ENCODE measurements at regions not wholly inside any gene's neighbourhood (a gene's known extent, or its start where the extent isn't known, plus 50 kb on each side); places are given as distances from the start of the nearest gene placed in this dataset.

- Histone ChIP-seq H2BK12ac (ENCODE audit: low read length in 2 of 2) (no peak overlapping the region), H4K8ac (ENCODE audit: low read length) (no peak overlapping the region), H3K36me3 (ENCODE audit: control insufficient read depth in 1 of 2, insufficient read depth in 2 of 2, low read depth in 1 of 2, low read length in 2 of 2) (no peaks in the 10 kb centered on the region), H3K9me3 (ENCODE audit: control insufficient read depth, low read length) (no peaks in the 10 kb centered on the region), H2AK5ac (ENCODE audit: low read length, severe bottlenecking) (no peak overlapping the region), H3K79me1 (replicated peaks; ENCODE audit: low read length, poor library complexity, severe bottlenecking) (no peaks in the 10 kb centered on the region), H3K4me2 (ENCODE audit: low read length, poor library complexity, severe bottlenecking) (no peak overlapping the region), H3K27ac (ENCODE audit: low read length, poor library complexity, severe bottlenecking) (no peak overlapping the region), H2BK120ac (ENCODE audit: low read depth, low read length) (no peak overlapping the region), H2BK15ac (ENCODE audit: low read depth, poor library complexity, severe bottlenecking) (no peak overlapping the region), H3K9ac (ENCODE audit: low read length) (peak overlapping the region; percentile 60), H3K18ac (ENCODE audit: low read depth in 1 of 2, low read length in 2 of 2) (no peak overlapping the region), H3K4ac (ENCODE audit: low read depth in 1 of 2, low read length in 2 of 2) (no peak overlapping the region), H4K91ac (ENCODE audit: low read length) (no peak overlapping the region), H3K4me3 (ENCODE audit: insufficient read depth in 1 of 2, low read depth in 1 of 2, low read length in 2 of 2) (peak overlapping the region in 1 of 2 experiments; percentile 45), H3K27me3 (ENCODE audit: control insufficient read depth in 1 of 2, insufficient read depth in 1 of 2, low read length in 2 of 2) (peaks cover 16% of the 10 kb centered on the region in 2 experiments), H3K14ac (ENCODE audit: low read length in 2 of 2) (no peak overlapping the region), H3K23ac (ENCODE audit: low read length in 2 of 2) (no peak overlapping the region), H2BK5ac (ENCODE audit: low read depth, low read length, poor library complexity, severe bottlenecking) (no peak overlapping the region), H3K4me1 (ENCODE audit: control insufficient read depth, insufficient read depth, low read depth, low read length) (peaks cover 2% of the 10 kb centered on the region), H2AFZ (ENCODE audit: low read depth, low read length) (no peak overlapping the region)
- 66% methylated on average over 16 of the region's 16 CpGs for WGBS
- no peak for DNase-seq
These were observed 54.3 kb upstream of the STX16 start for GRCh38 chr20:58596750-58597248.

DNA sequence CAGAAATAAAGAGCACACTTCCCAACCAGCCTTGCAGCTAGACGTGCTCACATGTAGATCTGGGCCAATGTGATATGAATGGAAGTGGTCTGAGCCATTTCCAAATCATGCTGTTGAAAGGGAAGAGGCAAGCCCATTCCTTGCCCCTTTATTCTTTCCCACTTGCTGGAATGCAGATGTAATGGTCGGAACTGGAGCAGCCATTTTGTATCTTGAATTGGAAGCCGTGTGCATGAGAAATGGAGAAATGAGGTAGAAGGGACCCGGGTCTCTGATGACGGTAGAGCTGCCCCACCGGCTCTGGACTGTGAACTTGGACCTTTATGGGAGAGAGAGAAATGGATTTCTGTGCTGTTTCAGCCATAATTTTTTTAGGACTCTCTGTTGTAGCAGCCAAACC is 54.8 kb upstream of the STX16 start:
- 97% methylated on average over 6 of the region's 6 CpGs for WGBS
- no peaks in the 10 kb centered on the region for H3K9me3 ChIP-seq (ENCODE audit: control insufficient read depth, low read length)

GRCh38 chr20:58595167-58595566 is 55.9 kb upstream of the STX16 start:
- Histone ChIP-seq H2BK12ac (ENCODE audit: low read length in 2 of 2) (no peak overlapping the region), H2AFZ (ENCODE audit: low read depth, low read length) (no peak overlapping the region), H3K4me3 (ENCODE audit: insufficient read depth in 1 of 2, low read depth in 1 of 2, low read length in 2 of 2) (no peak overlapping the region), H2BK15ac (ENCODE audit: low read depth, poor library complexity, severe bottlenecking) (no peak overlapping the region), H3K9ac (ENCODE audit: low read length) (no peak overlapping the region), H3K4ac (ENCODE audit: low read depth in 1 of 2, low read length in 2 of 2) (no peak overlapping the region), H3K14ac (ENCODE audit: low read length in 2 of 2) (no peak overlapping the region), H3K4me1 (ENCODE audit: control insufficient read depth, insufficient read depth, low read depth, low read length) (peaks cover 1% of the 10 kb centered on the region), H3K27me3 (ENCODE audit: control insufficient read depth in 1 of 2, insufficient read depth in 1 of 2, low read length in 2 of 2) (peaks cover 16 to 31% of the 10 kb centered on the region in 2 experiments), H3K18ac (ENCODE audit: low read depth in 1 of 2, low read length in 2 of 2) (no peak overlapping the region), H3K23ac (ENCODE audit: low read length in 2 of 2) (no peak overlapping the region), H3K79me1 (replicated peaks; ENCODE audit: low read length, poor library complexity, severe bottlenecking) (no peaks in the 10 kb centered on the region), H2BK5ac (ENCODE audit: low read depth, low read length, poor library complexity, severe bottlenecking) (no peak overlapping the region), H2AK5ac (ENCODE audit: low read length, severe bottlenecking) (no peak overlapping the region), H3K36me3 (ENCODE audit: control insufficient read depth in 1 of 2, insufficient read depth in 2 of 2, low read depth in 1 of 2, low read length in 2 of 2) (no peaks in the 10 kb centered on the region), H3K27ac (ENCODE audit: low read length, poor library complexity, severe bottlenecking) (no peak overlapping the region), H3K4me2 (ENCODE audit: low read length, poor library complexity, severe bottlenecking) (no peak overlapping the region), H3K9me3 (ENCODE audit: control insufficient read depth, low read length) (no peaks in the 10 kb centered on the region), H4K8ac (ENCODE audit: low read length) (no peak overlapping the region), H2BK120ac (ENCODE audit: low read depth, low read length) (no peak overlapping the region), H4K91ac (ENCODE audit: low read length) (no peak overlapping the region)
- DNase-seq: no peak
- 96% methylated on average over 2 of the region's 3 CpGs for WGBS

More for the DNA sequence above, 54.8 kb upstream of the STX16 start:
- Histone ChIP-seq H3K14ac (ENCODE audit: low read length in 2 of 2) (no peak overlapping the region), H2BK15ac (ENCODE audit: low read depth, poor library complexity, severe bottlenecking) (no peak overlapping the region), H4K8ac (ENCODE audit: low read length) (no peak overlapping the region), H2BK12ac (ENCODE audit: low read length in 2 of 2) (no peak overlapping the region), H3K36me3 (ENCODE audit: control insufficient read depth in 1 of 2, insufficient read depth in 2 of 2, low read depth in 1 of 2, low read length in 2 of 2) (no peaks in the 10 kb centered on the region), H3K4me1 (ENCODE audit: control insufficient read depth, insufficient read depth, low read depth, low read length) (peaks cover 2% of the 10 kb centered on the region), H2AFZ (ENCODE audit: low read depth, low read length) (no peak overlapping the region), H3K4me2 (ENCODE audit: low read length, poor library complexity, severe bottlenecking) (no peak overlapping the region), H2BK120ac (ENCODE audit: low read depth, low read length) (no peak overlapping the region), H3K27me3 (ENCODE audit: control insufficient read depth in 1 of 2, insufficient read depth in 1 of 2, low read length in 2 of 2) (peaks cover 16 to 21% of the 10 kb centered on the region in 2 experiments), H3K4me3 (ENCODE audit: insufficient read depth in 1 of 2, low read depth in 1 of 2, low read length in 2 of 2) (no peak overlapping the region), H3K79me1 (replicated peaks; ENCODE audit: low read length, poor library complexity, severe bottlenecking) (no peaks in the 10 kb centered on the region), H3K9ac (ENCODE audit: low read length) (peak overlapping the region; percentile 60), H4K91ac (ENCODE audit: low read length) (no peak overlapping the region), H3K27ac (ENCODE audit: low read length, poor library complexity, severe bottlenecking) (no peak overlapping the region), H3K23ac (ENCODE audit: low read length in 2 of 2) (no peak overlapping the region), H2AK5ac (ENCODE audit: low read length, severe bottlenecking) (no peak overlapping the region), H3K4ac (ENCODE audit: low read depth in 1 of 2, low read length in 2 of 2) (no peak overlapping the region), H3K18ac (ENCODE audit: low read depth in 1 of 2, low read length in 2 of 2) (no peak overlapping the region), H2BK5ac (ENCODE audit: low read depth, low read length, poor library complexity, severe bottlenecking) (no peak overlapping the region)
- DNase-seq: no peak

GRCh38 chr20:58593880-58594638 is 57.0 kb upstream of the STX16 start:
- Histone ChIP-seq H3K18ac (ENCODE audit: low read depth in 1 of 2, low read length in 2 of 2) (no peak overlapping the region), H3K4me3 (ENCODE audit: insufficient read depth in 1 of 2, low read depth in 1 of 2, low read length in 2 of 2) (peak overlapping the region in 1 of 2 experiments; percentile 31), H3K4ac (ENCODE audit: low read depth in 1 of 2, low read length in 2 of 2) (no peak overlapping the region), H3K9ac (ENCODE audit: low read length) (no peak overlapping the region), H3K9me3 (ENCODE audit: control insufficient read depth, low read length) (no peaks in the 10 kb centered on the region), H3K36me3 (ENCODE audit: control insufficient read depth in 1 of 2, insufficient read depth in 2 of 2, low read depth in 1 of 2, low read length in 2 of 2) (no peaks in the 10 kb centered on the region), H3K4me1 (ENCODE audit: control insufficient read depth, insufficient read depth, low read depth, low read length) (no peaks in the 10 kb centered on the region), H3K27ac (ENCODE audit: low read length, poor library complexity, severe bottlenecking) (no peak overlapping the region), H2AK5ac (ENCODE audit: low read length, severe bottlenecking) (no peak overlapping the region), H2BK5ac (ENCODE audit: low read depth, low read length, poor library complexity, severe bottlenecking) (no peak overlapping the region), H4K8ac (ENCODE audit: low read length) (no peak overlapping the region), H3K14ac (ENCODE audit: low read length in 2 of 2) (peak overlapping the region in 1 of 2 experiments; percentile 64), H2AFZ (ENCODE audit: low read depth, low read length) (no peak overlapping the region), H2BK120ac (ENCODE audit: low read depth, low read length) (no peak overlapping the region), H3K4me2 (ENCODE audit: low read length, poor library complexity, severe bottlenecking) (no peak overlapping the region), H2BK12ac (ENCODE audit: low read length in 2 of 2) (no peak overlapping the region), H3K79me1 (replicated peaks; ENCODE audit: low read length, poor library complexity, severe bottlenecking) (no peaks in the 10 kb centered on the region), H3K23ac (ENCODE audit: low read length in 2 of 2) (no peak overlapping the region), H4K91ac (ENCODE audit: low read length) (no peak overlapping the region), H3K27me3 (ENCODE audit: control insufficient read depth in 1 of 2, insufficient read depth in 1 of 2, low read length in 2 of 2) (peaks cover 21 to 43% of the 10 kb centered on the region in 2 experiments), H2BK15ac (ENCODE audit: low read depth, poor library complexity, severe bottlenecking) (no peak overlapping the region)
- DNase-seq: no peak
- WGBS: 83% methylated on average over 16 of the region's 18 CpGs

All from mesenchymal stem cell (in vitro differentiated cells and primary cell).